ENCODE measurements at regions not wholly inside any gene's neighbourhood (a gene's known extent, or its start where the extent isn't known, plus 50 kb on each side); places are given as distances from the start of the nearest gene placed in this dataset.

DNA sequence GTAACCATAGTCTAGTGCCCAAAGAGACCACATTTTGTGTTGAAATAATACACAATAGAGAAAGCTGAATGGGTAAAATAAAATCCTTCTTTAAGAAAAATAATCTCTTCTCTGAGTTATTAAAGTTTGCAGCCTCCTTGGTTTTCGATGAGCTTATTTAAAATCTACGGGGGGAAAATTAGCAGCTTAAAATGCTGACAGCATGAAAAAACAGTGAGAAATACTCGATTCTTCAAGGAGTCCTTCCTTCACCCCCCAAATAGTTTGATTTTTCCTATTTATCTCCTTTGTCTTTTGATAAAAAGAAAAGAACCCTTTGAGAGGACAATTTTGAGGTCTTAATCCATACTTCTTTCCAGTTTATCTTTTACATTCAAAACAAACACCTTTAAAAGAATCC is 394.0 kb upstream of the B3GALT2 start:
- TF ChIP-seq CTCF (conservative IDR thresholded peaks at IDR 0.05; ENCODE audit: low read length) (no peak), EZH2phosphoT487 (IDR thresholded peaks at IDR 0.05; ENCODE audit: borderline replicate concordance, low read depth, low read length) (no peak)
